ENCODE measurements at regions not wholly inside any gene's neighbourhood (a gene's known extent, or its start where the extent isn't known, plus 50 kb on each side); places are given as distances from the start of the nearest gene placed in this dataset.

DNA sequence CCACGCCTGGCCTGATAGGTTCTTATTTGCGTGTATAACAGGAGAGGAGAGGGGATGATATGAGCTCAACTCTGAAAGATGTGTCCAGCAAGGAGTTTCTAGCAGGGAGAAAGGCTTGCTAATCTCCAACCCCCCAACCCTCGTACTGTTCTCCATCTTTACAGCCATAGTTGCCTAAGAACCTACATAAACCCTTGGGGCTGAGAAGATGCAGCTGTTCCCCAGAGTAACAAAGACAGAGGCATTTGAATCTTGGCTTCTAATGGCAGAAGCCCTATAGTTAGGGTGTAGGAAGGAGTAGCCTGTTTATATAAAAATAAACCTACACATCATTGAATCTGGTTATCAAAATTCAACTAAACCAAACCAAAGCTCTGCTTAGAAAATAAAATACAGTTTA lies 631.4 kb upstream of the SLC35B3 start:
- dilution Hi-C loops (cut with HindIII; ENCODE audit: low sequenced_read_pairs, unreplicated experiment) (no loop called here), intact Hi-C loops (cut with micrococcal nuclease) (no loop called here), in situ Hi-C loops (cut with MboI; ENCODE audit: low sequenced_read_pairs) (no loop called here)
- Histone ChIP-seq H3K4me1 (ENCODE audit: control insufficient read depth, insufficient read depth, low read length) (no peaks in the 10 kb centered on the region), H3K9me3 (ENCODE audit: control insufficient read depth, insufficient read depth, low read length) (no peaks in the 10 kb centered on the region; the same call in 1 of the 2 replicates), H2AFZ (replicated peaks; ENCODE audit: low read length, poor library complexity) (no peak overlapping the region), H2BK20ac (ENCODE audit: low read depth, low read length) (no peak overlapping the region), H2BK120ac (ENCODE audit: low read depth, low read length) (no peak overlapping the region), H3K18ac (ENCODE audit: low read depth, low read length) (no peak overlapping the region), H3K9me1 (ENCODE audit: insufficient read depth, low read length) (no peaks in the 10 kb centered on the region), H3K56ac (ENCODE audit: extremely low read depth, insufficient read depth, low read length) (no peak overlapping the region), H3K4ac (ENCODE audit: low read depth, low read length) (no peak overlapping the region), H3K27ac (ENCODE audit: insufficient read depth, low read length) (no peak overlapping the region), H2AK9ac (replicated peaks; ENCODE audit: low read depth, low read length, poor library complexity) (no peak overlapping the region), H4K8ac (ENCODE audit: low read depth in 2 of 2, low read length in 2 of 2) (no peak overlapping the region), H3K23ac (ENCODE audit: low read depth, low read length) (no peak overlapping the region), H3K4me3 (ENCODE audit: insufficient read depth, low read depth, low read length) (no peak overlapping the region), H4K91ac (ENCODE audit: insufficient read depth, low read depth, low read length) (no peak overlapping the region), H3K27me3 (ENCODE audit: control insufficient read depth, insufficient read depth, low read length) (no peaks in the 10 kb centered on the region), H2BK5ac (ENCODE audit: low read depth, low read length, poor library complexity, severe bottlenecking) (no peak overlapping the region), H4K5ac (ENCODE audit: low read depth, low read length) (no peak overlapping the region), H3K36me3 (ENCODE audit: control insufficient read depth, insufficient read depth, low read length) (no peaks in the 10 kb centered on the region), H4K20me1 (ENCODE audit: insufficient read depth, low read length) (no peaks in the 10 kb centered on the region), H3K14ac (replicated peaks; ENCODE audit: low read depth, low read length) (no peak overlapping the region), H3K4me2 (ENCODE audit: low read depth, low read length) (no peak overlapping the region), H2AK5ac (ENCODE audit: low read depth, low read length) (no peak overlapping the region), H3K9ac (ENCODE audit: low read depth, low read length) (no peak overlapping the region), H2BK15ac (ENCODE audit: low read depth, low read length) (no peak overlapping the region), H3K79me1 (ENCODE audit: low read depth in 1 of 2, low read length in 2 of 2) (no peaks in the 10 kb centered on the region)
- no peak for DNase-seq
- WGBS, 2 experiments (ENCODE audit: extremely low coverage in 2 of 2, insufficient read length in 1 of 2) = no CpG with 5 or more reads among the region's 3 CpGs
- ChIA-PET POLR2A (ENCODE audit: unreplicated experiment) (no interaction called here), CTCF (interaction anchor here (1.1 kb wide), 1 partner anchor 9 kb away, joined by 3 read pairs; no protein-coding TSS in a partner anchor)
- ATAC-seq (ENCODE audit: low read depth) = no peak
- no peak for TF ChIP-seq ELK1 (IDR thresholded peaks at IDR 0.05; ENCODE audit: borderline replicate concordance, low read depth, low read length)
- TF ChIP-seq MAFK (IDR thresholded peaks at IDR 0.05; ENCODE audit: low read depth, low read length) = no peak
- TF ChIP-seq CTCF (conservative IDR thresholded peaks at IDR 0.05; ENCODE audit: low read depth, low read length) = no peak
- no peak for TF ChIP-seq MAZ (IDR thresholded peaks at IDR 0.05; ENCODE audit: borderline replicate concordance, low read depth, low read length)
- no peak for TF ChIP-seq FOS (IDR thresholded peaks at IDR 0.05; ENCODE audit: low read depth, low read length)
- BruUV-seq (replicated peaks) = no TSS peak
